Pons (tissue), 1 donor: ENCODE measurements at regions not wholly inside any gene's neighbourhood (a gene's known extent, or its start where the extent isn't known, plus 50 kb on each side); places are given as distances from the start of the nearest gene placed in this dataset.
A peak's percentile ranks its signal among the peaks of the same experiment; 100 is the strongest.

ENCODE experiments used
- DNase-seq: peaks from one replicate; pipeline ENCODE4 v3.0.0-alpha.2; 2016; ENCODE audit warnings: low spot score

DNA sequence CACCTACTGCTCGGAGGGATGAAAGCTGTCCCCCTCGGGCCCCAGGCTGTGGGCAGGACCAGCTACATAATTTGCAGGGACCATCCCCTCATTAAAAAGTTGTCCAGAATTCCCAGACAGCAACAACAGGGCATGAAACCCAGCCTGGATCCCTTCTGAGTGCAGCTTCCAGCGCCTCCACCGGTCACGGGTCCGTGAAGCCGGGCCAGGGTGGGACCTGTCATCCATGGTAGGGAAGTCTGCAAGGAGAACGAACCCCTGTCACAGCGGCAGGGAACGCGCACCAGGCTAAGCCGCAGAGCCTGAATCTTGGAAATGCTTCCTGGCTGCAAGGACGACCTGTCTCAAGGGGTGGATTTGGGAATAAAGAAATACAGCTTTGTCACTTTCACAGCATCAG, 214.2 kb downstream of the RBFOX3 start:
- no peak for DNase-seq

- DNase-seq = no peak
These were observed 215.3 kb downstream of the RBFOX3 start for GRCh38 chr17:79395545-79395944.

DNA sequence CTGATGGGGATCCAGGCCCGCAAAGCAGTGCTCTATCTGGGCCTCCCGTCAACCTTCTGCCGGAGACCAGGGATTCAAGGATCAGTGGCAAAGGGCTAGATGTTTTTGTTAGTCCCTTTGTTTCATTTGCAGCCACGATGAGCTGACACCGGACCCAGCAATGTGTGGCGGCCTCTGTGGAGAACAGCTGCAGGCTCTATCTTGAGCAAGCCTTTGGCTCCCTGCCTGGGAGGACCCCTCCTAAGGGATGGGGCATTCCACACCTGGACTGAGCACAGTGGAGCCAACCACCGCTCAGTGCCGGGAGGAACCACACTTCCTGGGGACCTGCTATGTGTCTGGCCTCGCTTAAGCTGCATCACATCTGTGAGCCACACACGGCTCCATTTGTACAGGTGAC, 215.8 kb downstream of the RBFOX3 start:
- DNase-seq = no peak

DNA sequence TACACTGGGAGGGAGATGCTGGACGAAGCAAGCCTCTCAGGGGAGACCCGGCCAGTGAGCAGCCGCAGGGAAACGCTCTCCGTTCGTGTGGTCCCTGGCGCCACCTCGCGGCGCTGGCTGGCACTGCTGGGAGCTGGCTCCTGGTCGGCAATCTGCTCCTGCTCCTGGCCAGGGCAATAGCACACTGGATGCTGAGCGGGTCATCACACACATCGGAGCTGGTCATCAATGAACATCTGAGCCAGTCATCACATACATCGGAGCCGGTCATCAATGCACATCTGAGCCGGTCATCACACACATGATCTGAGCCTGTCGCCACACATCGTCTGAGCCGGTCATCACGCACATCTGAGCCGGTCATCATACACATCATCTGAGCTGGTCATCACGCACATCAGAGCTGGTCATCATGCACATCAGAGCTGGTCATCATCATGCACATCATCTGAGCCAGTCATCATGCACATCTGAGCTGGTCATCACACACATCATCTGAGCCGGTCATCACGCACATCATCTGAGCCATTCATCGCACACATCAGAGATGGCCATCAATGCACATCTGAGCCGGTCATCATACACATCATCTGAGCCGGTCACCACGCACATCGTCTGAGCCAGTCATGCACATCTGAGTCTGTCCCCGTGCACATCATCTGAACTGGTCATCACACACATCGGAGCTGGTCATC, 217.3 kb downstream of the RBFOX3 start:
- peak; percentile 61 for DNase-seq

- no peak for DNase-seq
These were observed 218.3 kb downstream of the RBFOX3 start for GRCh38 chr17:79392598-79392997.

- peak; percentile 30 for DNase-seq
These were observed 219.2 kb downstream of the RBFOX3 start for GRCh38 chr17:79391376-79392233.

DNA sequence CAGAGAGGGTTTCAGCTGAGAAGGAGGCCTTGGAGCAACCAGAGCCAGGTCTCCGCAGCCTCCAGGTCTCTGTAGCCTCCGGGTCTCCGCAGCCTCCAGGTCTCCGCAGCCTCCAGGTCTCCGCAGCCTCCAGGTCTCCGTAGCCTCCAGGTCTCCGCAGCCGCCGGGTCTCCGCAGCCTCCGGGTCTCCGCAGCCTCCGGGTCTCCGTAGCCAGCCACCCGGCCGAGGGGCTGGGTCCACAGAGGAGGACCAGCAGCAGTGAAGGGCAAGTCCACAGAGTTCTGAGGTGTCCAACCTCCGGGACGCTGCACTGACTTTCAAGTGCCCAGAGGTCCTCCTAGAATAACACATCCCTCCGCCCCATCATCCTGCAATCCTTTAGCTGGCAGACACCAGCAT, 221.0 kb downstream of the RBFOX3 start:
- no peak for DNase-seq

GRCh38 chr17:79388556-79389295, 222.1 kb downstream of the RBFOX3 start:
- no peak for DNase-seq

- DNase-seq = no peak
These were observed 223.1 kb downstream of the RBFOX3 start for GRCh38 chr17:79387783-79388182.

DNA sequence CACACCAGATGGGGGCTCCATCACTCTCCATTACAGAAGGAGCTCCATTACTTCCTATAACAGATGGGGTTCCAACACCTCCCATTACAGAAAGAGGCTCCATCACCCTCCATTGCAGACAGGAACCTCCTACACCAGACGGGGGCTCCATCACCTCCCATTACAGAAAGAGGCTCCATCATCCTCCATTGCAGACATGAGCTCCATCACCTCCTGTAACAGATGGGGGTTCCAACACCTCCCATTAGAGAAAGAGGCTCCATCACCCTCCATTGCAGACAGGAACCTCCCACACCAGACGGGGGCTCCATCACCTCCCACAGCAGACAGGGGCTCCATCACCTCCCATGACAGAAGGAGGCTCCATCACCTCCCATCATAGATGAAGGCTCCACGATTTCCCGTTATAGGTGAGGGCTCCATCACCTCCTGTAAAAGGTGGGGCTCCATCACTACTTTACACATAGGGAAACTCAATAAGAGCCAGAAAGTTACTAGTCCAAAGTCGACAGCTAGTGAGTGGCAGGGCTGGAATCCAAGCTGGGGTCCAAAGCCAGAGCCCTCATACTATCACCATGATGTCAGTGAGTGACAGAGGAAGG, 224.8 kb downstream of the RBFOX3 start:
- DNase-seq = no peak

DNA sequence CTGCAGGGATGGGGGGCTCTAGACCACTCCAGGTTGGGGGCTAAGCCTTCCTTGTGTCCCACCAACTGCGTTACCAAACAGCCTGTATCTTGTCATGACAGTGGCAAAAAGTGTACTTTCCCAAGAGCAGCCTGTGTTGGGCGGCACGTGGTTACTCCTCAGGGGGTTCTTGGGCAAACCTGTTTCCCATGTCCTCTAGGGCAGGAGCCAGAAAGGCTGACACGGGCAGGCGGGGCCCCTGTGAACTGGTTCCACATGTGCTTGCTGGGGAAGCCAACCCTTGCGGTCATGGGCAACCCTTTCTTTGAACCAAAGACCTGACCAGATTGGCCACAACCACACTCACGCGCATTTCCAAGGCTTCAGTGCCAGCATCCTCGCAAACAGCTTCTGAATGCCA, 228.5 kb downstream of the RBFOX3 start:
- no peak for DNase-seq

DNA sequence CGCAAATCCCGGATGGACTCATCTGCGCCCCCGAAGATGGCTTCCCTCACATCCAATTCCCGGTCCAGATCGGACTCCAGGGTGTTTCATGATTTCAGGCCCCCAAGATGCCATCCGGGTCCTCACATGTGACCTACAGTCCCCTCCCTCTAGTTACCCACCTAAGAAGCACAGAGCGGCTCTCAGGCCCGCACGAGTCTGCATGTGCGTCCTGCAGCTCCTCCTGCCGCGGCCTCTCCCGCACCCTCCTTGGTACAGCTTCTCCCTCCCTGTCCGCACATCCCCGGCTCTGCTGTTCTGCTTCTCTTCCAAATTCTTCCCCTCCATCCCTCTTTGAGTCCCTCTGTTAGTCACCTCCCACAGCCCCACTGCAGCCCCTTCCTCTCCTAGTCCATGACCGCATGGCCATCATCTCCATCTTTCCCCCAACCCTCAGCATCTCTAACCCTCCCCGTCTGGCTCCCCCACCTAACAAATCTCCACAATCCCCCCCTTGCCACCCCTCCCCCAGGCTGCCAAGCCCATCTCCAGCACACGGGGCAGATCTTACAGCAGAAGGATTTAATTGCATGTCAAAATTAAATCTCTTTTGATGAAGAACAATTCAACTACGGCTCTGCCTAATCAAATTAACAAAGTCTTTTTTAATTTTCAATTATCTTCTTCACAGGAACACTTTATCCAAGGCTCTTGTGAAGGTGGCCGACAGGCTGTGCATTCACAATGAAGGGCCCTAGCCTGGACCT, 231.0 kb downstream of the RBFOX3 start:
- DNase-seq = no peak

DNA sequence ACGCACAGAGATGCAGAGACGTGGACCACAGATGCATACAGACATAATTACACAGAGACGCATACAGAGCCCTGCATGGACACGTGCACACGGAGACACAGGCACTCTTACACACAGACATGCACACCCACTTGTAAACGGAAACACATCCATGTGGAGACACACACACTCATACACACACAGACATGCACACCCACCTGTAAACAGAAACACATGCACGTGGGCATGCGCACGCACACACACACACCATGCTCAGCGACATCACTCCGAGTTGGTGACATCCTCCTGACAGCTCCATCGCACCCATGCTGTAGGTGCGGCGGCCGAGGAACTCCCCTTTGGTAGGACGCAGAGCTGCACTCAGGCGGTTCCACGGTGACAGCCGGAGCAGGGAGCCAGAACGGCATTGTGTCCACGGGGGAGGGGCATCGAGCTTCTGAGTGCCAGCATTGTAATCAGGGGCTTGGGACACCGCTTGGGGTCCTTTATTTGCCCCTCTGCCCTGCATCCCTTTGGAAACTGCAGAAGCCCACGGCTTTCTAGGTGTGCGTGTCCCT, 233.5 kb downstream of the RBFOX3 start:
- DNase-seq = no peak

DNA sequence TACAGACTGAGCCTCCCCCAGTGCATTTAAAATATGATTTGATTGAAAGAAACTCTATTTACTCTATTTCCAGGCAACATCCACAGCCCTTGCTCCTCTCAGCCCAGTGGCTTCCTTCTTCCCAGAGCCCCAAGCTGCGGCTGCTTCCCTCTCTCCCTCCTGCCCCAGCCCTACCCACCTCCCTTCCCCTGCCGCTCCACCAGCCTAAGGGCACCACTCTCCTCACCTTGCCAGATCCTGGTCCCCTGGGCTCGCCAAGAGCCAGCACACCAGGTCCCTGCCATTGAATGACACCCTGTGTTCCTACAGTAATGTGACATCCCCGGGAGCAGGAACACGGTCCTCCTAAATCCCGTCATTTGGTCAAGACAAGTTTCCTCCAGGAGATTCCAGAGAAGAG, 236.0 kb downstream of the RBFOX3 start:
- no peak for DNase-seq

DNA sequence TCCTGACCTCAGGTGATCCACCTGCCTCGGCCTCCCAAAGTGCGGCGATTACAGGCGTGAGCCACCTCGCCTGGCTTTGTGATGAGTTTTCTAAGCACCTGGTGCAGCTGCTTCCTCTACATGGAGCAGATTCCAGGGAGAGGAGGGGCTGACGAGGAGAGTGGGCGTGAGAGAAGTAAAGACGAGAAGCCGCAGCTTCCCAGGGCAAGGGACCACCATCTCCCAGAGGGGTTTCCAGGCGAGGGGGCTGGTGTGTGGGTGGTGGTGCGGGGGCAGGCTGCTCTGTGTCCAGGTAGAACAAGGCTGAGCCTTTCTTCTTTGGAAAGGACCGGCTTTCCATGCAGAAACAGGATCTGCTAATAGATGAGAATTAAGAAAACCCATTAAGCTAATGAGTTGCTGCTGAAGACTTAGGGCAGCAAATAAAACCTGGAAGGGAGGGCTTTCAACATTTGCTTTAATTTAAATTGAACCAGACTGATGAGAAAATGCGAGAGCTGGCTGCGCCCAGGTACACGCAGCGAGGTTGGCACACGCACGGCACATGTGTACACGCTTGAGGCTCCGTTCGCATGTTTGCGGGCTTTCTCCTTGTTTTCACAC, 236.7 kb downstream of the RBFOX3 start:
- no peak for DNase-seq

DNA sequence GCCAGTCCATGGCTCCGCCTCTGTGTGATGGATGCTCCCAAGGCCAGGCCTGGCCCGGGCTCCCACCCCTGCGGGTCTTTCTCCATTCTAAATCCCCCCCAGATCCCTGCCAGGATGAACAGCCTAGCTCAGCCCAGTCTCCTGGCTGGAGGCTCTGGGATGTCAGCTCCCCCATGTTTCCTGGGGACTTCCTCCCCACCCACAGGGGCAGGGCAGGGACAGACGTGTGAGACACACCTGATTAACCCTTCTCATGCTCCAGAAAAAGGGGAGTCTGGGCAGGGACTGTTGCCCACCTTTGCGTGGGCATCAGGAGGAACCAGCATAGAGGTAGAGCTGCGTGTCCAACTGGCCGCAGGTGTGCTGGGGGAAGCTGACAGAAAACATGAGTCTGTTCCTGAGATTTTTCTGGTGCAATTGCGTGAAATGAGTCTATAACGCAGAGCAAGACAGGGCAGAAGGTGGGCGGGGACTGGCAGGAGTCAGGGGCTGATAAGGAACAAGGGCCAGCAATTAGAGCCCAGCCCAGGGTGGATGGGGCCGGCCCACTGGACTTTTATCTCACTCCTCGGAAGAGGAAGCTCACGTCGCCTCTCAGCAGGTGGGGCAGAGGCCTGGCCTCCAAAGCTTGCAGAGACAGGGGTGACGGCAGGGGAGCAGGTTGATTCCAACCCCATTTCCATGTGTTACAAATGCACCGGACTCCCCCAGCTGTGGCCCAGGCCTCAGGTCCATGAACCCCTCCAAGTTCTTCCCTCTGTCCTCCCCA, 238.2 kb downstream of the RBFOX3 start:
- DNase-seq = no peak

DNA sequence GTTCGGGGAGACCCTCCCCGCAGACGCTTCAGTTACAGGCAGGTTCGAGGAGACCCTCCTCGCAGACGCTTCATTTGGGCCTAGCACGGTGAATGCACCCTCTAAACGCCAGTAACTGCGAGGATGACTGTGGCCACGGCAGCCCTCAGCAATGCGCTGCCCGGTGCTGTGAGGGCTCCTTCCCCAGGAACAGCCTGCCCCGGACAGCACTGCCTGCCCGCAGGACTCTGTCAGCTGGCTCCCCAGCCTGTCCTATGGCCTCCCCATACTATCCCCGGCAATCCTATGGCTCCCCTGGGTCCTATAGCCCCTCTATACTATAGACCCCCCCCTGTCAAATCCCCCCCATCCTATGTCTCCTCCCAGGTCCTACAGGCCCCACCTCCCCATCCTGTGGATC, 238.9 kb downstream of the RBFOX3 start:
- no peak for DNase-seq

DNA sequence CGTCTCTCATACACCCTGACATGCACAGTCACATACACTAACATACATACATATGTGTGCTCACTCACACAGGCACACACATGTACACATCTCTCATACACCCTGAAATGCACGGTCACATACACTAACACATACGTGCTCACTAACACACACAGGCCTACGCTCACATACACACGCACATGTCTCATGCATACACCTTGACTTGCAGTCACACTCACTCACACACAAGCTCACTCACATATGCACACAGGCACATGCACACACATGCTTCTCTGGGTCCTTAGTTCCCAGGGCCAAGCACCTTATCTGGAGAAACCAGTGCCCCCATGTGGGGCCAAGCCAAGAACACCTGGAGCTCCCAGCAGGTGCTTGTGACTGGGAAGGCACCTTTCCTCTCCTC, 240.3 kb downstream of the RBFOX3 start:
- no peak for DNase-seq

GRCh38 chr17:79370126-79370525, 240.7 kb downstream of the RBFOX3 start:
- no peak for DNase-seq

DNA sequence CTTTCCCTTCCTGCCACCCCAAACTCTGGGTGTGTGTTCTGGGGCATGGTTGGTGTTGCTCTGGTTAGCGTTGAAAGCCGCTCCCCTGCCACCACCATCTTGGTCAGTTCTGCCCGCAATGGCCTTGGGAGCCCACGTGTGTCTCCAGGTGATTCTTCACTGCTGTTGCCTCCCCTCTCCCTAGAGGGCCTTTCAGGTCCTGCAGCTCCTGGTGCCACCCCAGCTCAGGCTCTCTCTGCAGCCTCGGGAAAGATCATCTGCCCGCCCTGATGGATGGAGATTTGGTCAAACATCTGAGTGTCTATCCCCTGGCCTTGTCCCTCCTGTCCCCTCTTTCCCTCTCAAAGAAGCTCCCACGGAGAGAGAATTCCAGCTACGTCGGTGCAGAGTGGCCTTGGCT, 241.3 kb downstream of the RBFOX3 start:
- no peak for DNase-seq
